UCSD-AML1 (cell line): ENCODE measurements at regions not wholly inside any gene's neighbourhood (a gene's known extent, or its start where the extent isn't known, plus 50 kb on each side); places are given as distances from the start of the nearest gene placed in this dataset.
"Not testable (repeated sequence)": the region's sequence is repeated elsewhere in the genome, so short reads cannot be mapped to it uniquely, and the experiment has no call there.

Experiments
- DNase-seq: peaks from one replicate; lab custom pipeline; 2025; ENCODE audit not compliant: unreplicated experiment; lab: John Stamatoyannopoulos, UW

GRCh38 chr10:8128511-8128910 is 74.0 kb downstream of the GATA3 start:
- DNase-seq: no peak

- no peak for DNase-seq
These were observed 75.0 kb downstream of the GATA3 start for GRCh38 chr10:8129438-8129837.

GRCh38 chr10:8130973-8131911 is 76.8 kb downstream of the GATA3 start:
- no peak for DNase-seq

GRCh38 chr10:8133146-8133545 is 78.7 kb downstream of the GATA3 start:
- DNase-seq: peak; percentile 34

GRCh38 chr10:8136736-8137135 is 82.2 kb downstream of the GATA3 start:
- no peak for DNase-seq

- no peak for DNase-seq
These were observed 82.8 kb downstream of the GATA3 start for GRCh38 chr10:8137272-8137681.

GRCh38 chr10:8137726-8138125 is 83.2 kb downstream of the GATA3 start:
- DNase-seq: peak; percentile 15

- DNase-seq: no peak
These were observed 84.0 kb downstream of the GATA3 start for GRCh38 chr10:8138471-8138870.

- no peak for DNase-seq
These were observed 90.0 kb downstream of the GATA3 start for GRCh38 chr10:8144496-8144895.

GRCh38 chr10:8146650-8147049 is 92.2 kb downstream of the GATA3 start:
- no peak for DNase-seq

GRCh38 chr10:8149991-8150390 is 95.5 kb downstream of the GATA3 start:
- no peak for DNase-seq

GRCh38 chr10:8150401-8150905 is 96.0 kb downstream of the GATA3 start:
- no peak for DNase-seq

GRCh38 chr10:8151086-8151485 is 96.6 kb downstream of the GATA3 start:
- DNase-seq: no peak

- no peak for DNase-seq
These were observed 102.4 kb downstream of the GATA3 start for GRCh38 chr10:8156918-8157317.

GRCh38 chr10:8158193-8159071 is 103.9 kb downstream of the GATA3 start:
- no peak for DNase-seq

GRCh38 chr10:8159341-8160165 is 105.1 kb downstream of the GATA3 start:
- no peak for DNase-seq

GRCh38 chr10:8163824-8164223 is 109.3 kb downstream of the GATA3 start:
- no peak for DNase-seq

GRCh38 chr10:8164640-8165039 is 110.2 kb downstream of the GATA3 start:
- DNase-seq: not testable (repeated sequence)

GRCh38 chr10:8168836-8169235 is 114.3 kb downstream of the GATA3 start:
- DNase-seq: no peak

- no peak for DNase-seq
These were observed 116.5 kb downstream of the GATA3 start for GRCh38 chr10:8171008-8171407.

GRCh38 chr10:8172604-8173003 is 118.1 kb downstream of the GATA3 start:
- no peak for DNase-seq
